ENCODE measurements at regions not wholly inside any gene's neighbourhood (a gene's known extent, or its start where the extent isn't known, plus 50 kb on each side); places are given as distances from the start of the nearest gene placed in this dataset.

- TF ChIP-seq YY1 (IDR thresholded peaks at IDR 0.05; ENCODE audit: extremely low read depth, insufficient replicate concordance, low read depth, low read length) (no peak), JUND (IDR thresholded peaks at IDR 0.05) (no peak), SP1 (IDR thresholded peaks at IDR 0.05; ENCODE audit: low read depth) (no peak)
Measured at GRCh38 chr4:107472265-107472948, 247.6 kb downstream of the PAPSS1 start (continued).

- H3K79me2 ChIP-seq (ENCODE audit: insufficient read depth, low read length) = no peaks in the 10 kb centered on the region
- H3K4me2 ChIP-seq (ENCODE audit: low read length) = no peak overlapping the region
- H3K27ac ChIP-seq (ENCODE audit: low read depth, low read length) = no peak overlapping the region
- intact Hi-C loops (cut with micrococcal nuclease) = no loop called here
- H3K27me3 ChIP-seq (ENCODE audit: insufficient read depth, low read length) = no peaks in the 10 kb centered on the region
- POLR2A ChIA-PET = no interaction called here
- H3K9me3 ChIP-seq (ENCODE audit: control insufficient read depth in 1 of 2, insufficient read depth in 1 of 2, low read depth in 1 of 2, low read length in 2 of 2) = no peaks in the 10 kb centered on the region
- H3K4me3 ChIP-seq (replicated peaks in 1 of 2; ENCODE audit: low read depth in 1 of 2, low read length in 2 of 2) = no peak overlapping the region
- no peaks in the 10 kb centered on the region for H3K36me3 ChIP-seq (ENCODE audit: control insufficient read depth in 1 of 2, insufficient read depth in 2 of 2, low read length in 2 of 2)
- ATAC-seq = no peak
- CTCF ChIA-PET = no interaction called here
- no peak overlapping the region for H3K9ac ChIP-seq (ENCODE audit: low read length)
- H4K20me1 ChIP-seq (ENCODE audit: insufficient read depth) = no peaks in the 10 kb centered on the region
- H3K4me1 ChIP-seq (ENCODE audit: control insufficient read depth in 1 of 2, insufficient read depth in 2 of 2, low read length in 2 of 2) = no peaks in the 10 kb centered on the region
- H2AFZ ChIP-seq (ENCODE audit: low read depth, low read length, poor library complexity, severe bottlenecking) = no peak overlapping the region
- TF ChIP-seq ZBTB33 (IDR thresholded peaks at IDR 0.05; ENCODE audit: extremely low read depth, insufficient replicate concordance, low read length) (no peak), POLR2A (IDR thresholded peaks at IDR 0.05; ENCODE audit: borderline replicate concordance, extremely low read depth, insufficient read depth, insufficient read length) (no peak), CBX3 (IDR thresholded peaks at IDR 0.05; ENCODE audit: low read depth) (no peak), EZH2phosphoT487 (IDR thresholded peaks at IDR 0.05; ENCODE audit: borderline replicate concordance) (no peak), JUND (IDR thresholded peaks at IDR 0.05) (no peak), ATF3 (IDR thresholded peaks at IDR 0.05) (no peak), TCF7L2 (IDR thresholded peaks at IDR 0.05; ENCODE audit: borderline replicate concordance, extremely low read depth, insufficient read depth, insufficient read length) (no peak), REST (IDR thresholded peaks at IDR 0.05; ENCODE audit: low read depth) (no peak)
- RAD21 ChIA-PET (ENCODE audit: low non-redundant PET in 1 of 2, low total read pairs in 2 of 2, uncharacterized antibody in 2 of 2, unreplicated experiment in 2 of 2) = no interaction called here
- H3K9me2 ChIP-seq (ENCODE audit: insufficient read depth) = no peaks in the 10 kb centered on the region
- DNase-seq (ENCODE audit: low read depth, low spot score) = no peak
- no TSS peak for BruUV-seq (replicated peaks)
Measured at GRCh38 chr4:107470173-107470572, 249.9 kb downstream of the PAPSS1 start.
